AG08396 (cell line): ENCODE measurements at regions not wholly inside any gene's neighbourhood (a gene's known extent, or its start where the extent isn't known, plus 50 kb on each side); places are given as distances from the start of the nearest gene placed in this dataset.

Experiments used
- DNase-seq: peaks from one replicate; pipeline ENCODE4 v3.0.0; 2012; ENCODE audit warnings: low spot score, mixed read lengths

DNA sequence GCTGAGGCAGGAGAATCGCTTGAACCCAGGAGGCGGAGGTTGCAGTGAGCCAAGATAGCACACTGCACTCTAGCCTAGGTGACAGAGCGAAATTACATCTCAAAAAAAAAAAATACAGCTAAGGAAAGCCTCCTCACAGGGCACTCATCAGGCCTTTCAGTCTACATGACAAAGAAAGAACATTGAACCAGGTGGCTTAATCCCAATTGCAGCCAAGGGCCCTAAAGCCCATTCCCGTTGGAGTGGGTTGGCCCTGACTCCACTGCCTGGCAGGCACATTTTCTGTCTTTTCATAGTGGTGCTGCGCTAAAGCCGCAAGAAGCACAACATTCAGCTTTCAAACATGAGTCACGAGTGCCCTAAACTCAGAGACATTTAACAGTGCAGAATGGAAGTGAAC is 372.5 kb downstream of the RNF144A start:
- DNase-seq: no peak

DNA sequence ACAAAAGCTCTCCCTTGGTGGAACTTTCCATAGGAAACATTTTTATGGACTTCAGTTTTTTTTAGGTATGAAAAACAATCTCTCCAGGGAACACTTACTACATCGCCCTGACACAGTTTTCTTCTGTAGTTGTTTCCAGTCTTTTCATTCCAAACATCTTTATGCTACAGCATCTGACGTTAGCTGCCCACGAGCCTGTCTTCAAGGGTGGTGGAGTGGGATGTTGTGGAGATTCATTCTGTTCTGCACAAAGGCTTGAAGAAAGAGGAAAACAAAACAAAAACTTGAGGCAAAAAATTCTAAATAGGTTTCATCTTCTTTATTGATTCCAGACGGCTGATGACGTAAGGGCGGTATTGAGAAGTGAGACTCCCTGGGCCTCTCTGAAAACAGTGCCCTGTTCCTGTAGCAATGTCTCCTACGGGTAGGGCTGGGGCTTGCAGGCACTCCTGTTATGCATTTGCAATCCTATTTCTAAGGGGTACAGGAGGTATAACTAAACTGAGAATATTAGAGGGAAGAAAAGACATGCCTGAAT is 375.0 kb downstream of the RNF144A start:
- no peak for DNase-seq

DNA sequence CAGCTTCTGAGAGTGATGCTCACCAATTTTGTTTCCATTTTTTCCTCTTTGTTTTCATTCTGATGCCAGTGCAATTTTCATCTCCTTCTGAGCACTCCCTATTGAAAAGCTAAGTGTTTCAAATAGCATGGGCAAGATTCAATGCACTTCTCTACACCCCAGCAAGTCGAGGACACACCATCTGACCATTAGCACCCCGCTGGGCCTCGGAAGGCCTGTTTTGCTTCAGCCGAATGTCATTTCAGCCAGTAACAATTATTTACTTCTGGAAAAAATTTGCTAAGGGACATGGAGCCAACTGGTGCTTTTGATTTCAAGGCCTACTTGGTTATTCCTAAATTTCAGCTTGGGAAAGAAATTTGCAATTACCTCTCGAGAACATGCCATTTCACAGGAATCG is 392.4 kb downstream of the RNF144A start:
- DNase-seq: no peak

DNA sequence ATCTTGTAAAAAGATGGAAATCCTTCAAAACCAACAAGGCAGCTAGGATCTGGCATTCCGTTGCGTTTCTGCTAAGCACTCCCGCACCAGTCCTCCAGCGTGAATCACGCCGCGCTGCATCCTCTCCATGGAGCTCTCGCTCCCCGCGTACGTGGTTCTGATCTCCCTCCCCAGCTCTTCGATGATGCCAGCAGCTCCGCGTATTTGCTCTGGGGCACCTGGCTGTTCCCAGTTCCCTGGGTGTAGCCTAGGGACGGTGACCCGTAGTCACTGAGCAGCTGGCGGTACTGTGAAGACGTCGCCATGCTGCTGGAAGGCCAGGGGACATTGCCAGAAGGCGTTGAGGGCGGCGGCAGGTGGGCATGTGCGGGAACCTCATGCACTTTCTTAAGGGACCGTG is 407.5 kb downstream of the RNF144A start:
- no peak for DNase-seq

DNA sequence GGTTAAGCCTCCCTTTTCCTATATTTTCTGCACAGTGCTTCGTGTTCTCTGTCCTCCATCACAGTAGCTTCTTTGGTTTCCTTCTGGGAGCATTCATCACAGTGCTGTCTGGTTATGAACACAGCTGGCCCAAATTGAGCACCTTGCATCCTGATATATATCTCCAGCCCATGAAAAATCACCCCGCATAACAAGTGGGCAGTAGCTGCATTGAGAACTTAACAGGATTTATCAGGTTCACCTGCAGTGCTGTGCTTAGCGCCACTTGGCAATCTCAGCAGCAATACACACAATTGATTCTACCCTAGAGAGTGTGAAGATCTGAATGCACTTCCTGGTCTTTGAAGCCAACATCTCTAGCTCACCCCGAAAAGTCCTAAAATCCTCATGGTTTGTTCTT is 408.0 kb downstream of the RNF144A start:
- no peak for DNase-seq

DNA sequence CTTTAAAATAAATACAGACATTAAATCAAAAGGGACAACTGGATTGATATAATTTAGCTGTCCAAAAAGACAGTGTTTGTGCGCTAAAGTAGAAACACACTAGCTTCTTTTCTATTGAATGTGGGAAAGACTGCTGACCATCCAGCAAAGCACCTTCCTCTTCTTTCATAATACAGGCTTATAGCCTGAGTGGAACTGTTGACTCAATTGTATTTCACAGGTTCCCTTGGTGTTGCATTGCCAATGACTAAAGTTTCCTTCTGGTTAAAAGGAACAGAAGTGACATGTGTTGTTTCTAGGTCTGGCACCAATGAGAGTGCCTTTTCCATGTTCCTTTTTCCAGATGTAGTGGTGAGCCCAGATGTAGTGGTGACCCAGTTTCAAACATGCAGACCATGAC is 412.3 kb downstream of the RNF144A start:
- DNase-seq: no peak

DNA sequence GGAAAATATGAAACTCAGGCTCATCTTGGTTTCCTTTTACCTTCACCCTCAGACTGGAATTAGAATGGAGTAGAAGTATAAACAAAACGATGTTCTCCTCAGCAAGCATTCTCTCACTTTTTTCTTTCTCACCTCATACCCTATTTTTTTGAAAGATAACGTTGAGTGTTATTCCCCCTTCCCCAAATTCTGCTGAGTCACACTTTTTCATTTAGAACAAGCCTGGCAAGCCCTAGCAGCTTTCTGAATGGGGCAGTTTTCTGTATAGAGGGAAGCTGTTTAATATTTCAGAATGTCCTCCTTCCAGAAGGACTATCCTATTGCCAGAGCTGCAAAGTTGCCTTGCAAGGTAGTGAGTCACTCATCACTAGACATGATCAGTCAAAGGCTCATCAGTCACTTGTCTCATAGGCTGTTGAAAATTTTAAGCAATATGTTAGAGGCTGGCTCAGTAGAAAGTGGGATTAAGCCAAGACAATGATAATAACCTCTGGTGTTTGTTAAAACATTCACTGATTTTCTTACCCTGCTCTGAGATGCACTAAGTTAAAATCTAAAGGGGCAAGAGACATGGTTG is 416.1 kb downstream of the RNF144A start:
- no peak for DNase-seq

DNA sequence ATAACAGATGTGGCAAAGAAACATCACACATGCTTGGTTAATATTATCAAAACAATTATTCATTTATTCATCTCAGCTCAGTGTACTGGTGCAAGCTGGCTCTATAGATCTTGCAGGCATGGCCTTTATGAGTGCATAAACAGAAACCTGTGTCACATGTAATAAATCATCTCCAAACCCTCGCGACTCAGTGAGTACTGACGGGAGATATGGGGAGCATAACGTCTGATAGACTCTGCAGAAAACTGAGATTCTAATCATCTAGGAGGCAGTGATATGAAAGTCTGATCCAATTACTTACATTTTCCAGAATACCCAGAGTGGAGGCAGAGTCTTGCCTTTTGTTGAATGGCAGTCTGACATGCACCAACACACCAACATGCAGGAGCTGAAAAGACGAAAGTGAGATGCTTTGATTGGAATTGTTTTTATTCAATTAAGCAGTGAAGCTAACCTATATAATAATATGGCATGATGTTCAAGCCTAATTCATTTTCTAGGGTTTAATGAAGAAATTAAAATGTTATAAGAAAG is 416.8 kb downstream of the RNF144A start:
- DNase-seq: no peak

DNA sequence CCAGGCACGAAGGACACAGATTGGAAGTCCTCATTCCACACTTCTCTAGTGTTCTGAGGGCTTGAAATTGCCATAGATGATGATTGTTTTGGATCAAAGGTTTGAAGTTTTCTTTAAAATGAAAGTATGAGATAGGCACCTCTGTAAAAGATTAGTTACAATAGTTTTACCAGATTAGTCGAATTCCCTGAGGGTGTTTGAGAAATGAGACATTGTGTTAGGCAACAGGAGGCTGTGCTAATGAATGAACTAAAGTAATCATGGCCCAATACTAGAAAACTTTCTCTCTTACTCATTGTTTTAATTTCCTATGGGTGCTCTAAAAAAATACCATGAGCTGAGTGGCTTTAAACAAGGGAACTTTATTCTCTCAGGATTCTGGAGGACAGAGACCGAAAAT is 421.7 kb downstream of the RNF144A start:
- DNase-seq: no peak

DNA sequence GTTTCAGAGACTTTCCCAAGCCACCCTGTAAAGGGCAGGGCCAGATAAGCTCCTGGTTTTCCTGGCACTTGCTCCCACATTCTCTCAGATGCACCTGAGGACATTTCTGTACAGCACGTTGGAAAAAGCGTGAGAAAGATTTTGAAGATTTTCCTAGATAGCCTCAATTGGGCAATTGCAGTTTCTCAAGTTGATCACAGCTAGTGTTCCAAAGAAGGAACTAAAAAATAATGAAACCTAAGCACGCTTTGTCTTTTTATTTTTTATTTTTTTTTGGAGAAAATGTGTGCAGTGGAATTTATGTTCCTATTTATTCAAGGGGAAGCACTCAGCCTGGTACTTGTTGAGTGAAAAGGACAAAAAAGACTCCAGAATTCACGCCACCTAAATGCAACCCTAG is 429.1 kb downstream of the RNF144A start:
- no peak for DNase-seq

DNA sequence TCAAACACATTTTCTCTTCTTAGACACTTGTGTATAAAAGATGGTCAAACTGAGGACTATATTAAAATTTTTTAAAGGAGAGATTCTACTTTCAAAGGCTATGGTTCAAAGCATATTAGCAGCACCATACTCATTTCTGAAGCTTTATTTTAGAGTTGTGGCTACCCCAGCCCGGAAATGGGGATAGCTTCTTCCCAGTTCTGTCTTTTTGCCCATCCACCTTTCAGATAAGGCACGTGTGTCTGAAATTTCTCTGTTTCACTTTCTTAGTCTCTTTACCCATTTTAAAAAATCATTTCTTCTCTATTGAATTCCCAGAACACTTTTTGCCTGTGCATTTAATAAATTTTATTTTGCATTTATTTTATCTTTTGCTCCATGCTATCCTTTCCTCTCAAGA is 431.5 kb downstream of the RNF144A start:
- DNase-seq: no peak

DNA sequence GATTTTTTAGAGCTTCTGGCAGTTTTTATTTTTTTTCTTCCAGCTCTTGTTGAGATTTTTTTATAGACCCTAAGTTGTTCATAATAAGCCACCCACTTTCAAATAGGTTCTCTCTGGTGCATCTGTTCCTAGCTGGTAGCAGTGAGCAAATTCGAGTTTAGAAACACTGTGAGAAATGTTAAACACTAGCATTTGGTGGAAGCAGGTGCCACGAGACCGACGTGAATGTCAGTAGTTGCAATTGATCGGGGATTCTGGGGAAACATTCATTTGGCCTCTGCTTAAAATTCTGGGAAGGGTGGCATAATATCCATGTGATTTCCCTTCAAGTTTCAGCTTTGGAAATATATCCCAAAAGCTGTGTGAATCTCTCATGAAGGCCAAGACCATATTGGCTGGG is 435.0 kb downstream of the RNF144A start:
- DNase-seq: no peak

DNA sequence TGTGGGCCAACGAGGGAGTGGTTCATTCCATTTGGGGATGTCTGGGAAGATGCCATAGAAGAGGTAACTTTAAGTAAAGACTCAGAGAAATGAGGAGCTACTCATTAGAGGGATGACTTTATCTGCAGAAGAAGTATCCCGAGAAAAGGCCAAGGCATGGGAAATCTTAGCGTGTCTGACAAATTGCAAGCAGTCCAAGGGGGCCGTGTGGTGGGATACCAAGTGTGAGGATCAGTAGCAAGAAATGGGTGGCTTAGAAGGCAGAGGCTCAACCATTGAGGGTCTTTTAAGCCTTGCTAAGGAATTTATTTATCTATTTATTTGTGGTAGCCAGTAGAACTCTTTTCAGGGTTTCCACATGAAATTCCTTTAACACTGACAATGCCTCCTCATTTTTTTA is 436.4 kb downstream of the RNF144A start:
- no peak for DNase-seq

DNA sequence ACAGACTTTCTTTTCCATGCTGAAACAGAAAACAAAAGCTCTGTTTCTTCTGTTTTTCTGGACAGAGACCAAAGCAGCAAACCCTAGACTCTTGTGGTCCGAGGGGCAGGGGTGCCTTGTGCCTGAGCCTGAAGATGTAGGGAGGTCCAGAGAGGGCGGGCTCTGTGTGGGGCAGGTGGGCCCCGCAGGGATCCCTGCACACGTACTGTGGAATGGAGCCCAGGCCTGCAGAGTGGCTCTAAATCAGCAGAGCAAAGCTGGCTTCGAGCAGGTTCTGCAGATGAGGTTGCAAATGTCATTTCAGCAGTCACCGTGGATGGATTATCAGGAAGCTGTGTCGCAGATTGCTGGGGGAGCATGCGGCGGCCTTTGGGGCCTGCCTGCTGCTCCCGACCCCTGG is 438.6 kb downstream of the RNF144A start:
- DNase-seq: no peak

DNA sequence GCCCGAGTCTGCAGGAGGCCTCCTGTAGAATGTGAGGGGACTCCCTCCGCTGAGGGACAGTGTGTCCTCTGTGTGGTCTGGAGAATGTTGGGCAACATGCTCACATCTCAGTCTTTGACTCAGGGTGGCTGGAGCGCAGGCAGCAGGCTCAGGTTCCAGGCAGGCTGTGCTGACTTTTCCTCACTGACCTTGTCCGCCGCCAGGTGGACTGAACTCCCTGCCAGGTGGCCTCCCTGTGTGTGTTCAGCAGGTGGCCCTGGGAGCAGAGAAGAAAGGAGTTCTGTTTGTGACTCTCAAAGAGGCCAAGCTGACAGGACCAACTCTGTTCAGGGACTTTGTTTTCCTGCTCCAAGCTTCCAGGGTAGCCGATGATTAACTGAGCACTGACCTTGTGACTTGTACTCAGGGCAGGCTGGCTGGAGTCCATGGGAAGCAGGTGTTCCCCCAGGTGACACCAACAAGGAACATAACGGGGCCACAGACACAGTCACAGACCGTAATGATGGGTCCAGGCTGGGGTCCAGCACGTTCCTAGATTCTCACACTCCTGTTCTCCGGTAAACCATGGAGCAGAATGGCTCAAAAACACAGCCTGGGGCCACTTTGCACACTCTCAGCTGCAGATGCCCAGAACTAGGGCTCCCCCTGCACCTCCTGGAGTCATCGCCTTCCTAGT is 439.8 kb downstream of the RNF144A start:
- no peak for DNase-seq

DNA sequence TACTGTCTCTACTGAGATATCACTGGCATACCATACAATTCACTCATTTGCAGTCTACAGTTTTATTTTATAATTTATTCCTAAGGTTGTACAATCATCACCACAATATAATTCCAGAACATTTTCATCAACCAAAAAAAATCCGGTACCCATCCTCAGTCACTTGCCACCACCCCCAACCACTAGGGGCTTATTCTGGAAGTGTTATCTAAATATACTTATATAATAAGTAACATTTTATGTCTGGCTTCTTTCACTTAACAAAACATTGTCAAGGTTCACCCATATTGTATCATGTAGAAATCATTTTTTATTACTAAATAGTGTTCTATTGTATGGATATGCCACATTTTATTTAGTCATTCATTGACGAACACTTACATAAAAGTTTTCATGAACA is 440.8 kb downstream of the RNF144A start:
- DNase-seq: no peak

DNA sequence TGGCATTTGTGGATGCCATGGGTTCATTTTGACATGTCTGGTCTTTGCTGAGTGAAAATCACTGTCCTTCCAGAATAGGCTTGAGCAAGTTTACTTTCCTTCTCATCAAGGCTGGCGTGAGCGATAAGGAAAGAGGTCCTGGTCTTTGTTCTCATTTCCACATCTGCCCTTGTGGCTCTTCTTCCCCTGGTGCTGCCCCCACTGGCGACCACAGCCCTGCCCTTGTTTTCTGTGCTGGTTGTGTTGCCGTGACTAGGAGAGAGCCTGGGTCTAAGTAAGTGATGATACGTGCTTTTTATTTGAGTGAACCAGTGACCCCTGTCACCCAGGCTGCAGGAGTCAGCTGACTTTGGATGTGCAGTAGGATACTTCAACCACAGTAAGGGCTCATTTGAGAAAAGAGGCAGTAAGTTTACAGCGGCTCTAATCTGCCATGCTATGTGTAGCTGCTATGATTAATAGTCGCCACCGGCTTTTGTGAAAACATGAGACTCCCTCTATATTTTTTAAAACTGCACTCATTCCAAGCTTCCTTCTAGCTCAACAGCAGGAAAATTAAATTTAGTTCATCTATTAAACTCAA is 441.7 kb downstream of the RNF144A start:
- no peak for DNase-seq

DNA sequence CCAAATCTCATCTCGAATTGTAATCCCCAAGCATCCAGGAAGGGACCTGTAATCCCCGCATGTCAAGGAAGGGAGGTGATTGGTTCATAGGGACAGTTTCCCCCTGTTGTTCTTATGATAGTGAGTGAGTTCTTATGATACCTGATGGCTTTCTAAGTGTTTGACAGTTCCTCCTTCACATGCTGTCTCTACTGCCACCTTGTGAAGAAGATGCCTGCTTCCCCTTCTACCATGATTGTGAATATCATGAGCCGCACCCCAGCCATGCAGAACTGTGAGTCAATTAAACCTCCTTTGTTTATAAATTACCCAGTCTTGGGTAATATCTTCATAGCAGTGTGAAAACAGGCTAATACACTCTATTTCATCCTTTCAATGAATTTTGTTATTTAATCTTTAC is 446.7 kb downstream of the RNF144A start:
- DNase-seq: no peak

DNA sequence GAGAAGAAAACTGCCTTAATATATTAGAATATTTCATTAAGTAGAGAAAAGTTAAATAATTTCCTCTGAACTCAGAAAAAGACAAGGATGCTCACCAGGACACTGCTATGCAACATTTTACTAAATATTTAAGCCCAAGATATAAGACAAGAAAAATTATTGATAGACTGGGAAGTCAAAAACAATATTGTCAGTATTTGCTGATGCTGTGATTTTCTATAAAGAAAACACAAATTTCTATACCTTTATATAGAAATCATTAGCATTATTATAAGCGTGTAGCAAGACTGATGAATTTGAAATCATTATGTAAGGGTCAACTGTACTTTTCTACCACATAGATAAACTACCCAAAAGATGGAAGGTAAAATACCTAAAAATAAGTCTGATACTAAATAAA is 451.0 kb downstream of the RNF144A start:
- no peak for DNase-seq

DNA sequence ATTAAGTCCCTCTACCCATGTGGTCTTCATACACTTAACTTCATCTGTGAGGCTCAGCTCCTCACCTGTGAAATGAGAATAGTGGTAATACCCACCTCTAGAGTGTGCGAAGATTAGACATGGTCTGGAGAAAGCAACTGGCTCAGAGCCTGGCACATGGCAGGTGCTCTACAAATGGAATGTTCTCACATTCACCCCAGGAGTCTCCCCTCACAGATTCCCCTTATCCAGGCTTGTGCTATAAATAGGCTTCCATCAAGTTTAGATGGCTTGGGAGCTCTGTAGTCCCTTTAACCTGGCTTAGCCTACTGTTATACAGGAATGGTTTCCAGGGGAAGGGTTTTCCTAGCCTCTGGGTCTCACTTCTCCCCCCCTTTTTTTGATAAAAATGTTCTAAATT is 455.9 kb downstream of the RNF144A start:
- DNase-seq: no peak

DNA sequence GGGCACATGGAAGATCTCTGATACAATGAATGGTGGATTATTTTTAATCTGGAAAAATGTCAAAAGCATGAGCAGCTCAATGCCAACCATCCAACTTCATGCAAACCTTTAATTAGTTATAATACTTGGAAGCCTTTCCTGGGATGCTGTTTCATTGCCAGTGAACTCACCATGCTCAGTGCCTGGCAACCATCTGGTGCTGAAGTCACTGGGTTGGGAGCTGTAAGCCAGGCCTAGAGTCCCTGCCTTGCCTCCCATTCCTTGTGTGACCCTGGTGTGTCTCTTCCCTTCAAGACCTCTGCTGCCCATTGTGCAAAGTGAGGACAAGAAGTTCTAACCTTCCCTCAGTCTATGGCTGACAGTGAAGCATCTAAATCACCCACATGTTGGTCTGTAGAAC is 458.7 kb downstream of the RNF144A start:
- no peak for DNase-seq

DNA sequence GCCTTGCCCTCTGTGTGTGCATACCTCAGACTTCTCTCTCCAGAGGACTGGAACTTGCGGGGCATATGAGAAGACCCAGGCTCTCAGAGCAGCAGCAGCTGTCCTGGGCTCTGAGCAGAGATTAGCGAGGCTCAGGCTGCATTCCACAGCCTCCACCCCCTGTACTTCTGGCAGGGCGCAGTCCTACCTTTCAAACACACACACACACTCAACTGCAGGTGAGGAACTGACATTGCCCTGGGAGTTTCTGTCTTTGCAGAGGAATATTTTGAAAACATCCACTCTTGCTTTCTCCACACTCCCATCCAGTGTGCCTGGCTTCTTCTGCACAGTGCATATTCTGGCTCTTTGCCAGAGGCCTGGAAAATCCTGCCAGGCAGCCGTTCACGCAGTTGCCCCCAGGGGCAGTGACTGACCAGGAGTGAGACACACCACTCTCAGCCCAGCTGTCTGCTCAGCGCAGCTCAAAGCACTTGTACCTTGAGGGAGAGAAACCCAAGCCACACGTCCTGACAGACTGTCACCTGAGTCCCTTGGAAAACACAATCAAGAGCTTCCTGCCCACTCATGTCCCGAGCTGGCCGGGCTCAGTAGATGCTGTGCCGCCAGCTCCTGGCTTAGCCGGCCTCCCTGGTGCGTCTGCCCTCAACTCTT is 460.8 kb downstream of the RNF144A start:
- DNase-seq: no peak

DNA sequence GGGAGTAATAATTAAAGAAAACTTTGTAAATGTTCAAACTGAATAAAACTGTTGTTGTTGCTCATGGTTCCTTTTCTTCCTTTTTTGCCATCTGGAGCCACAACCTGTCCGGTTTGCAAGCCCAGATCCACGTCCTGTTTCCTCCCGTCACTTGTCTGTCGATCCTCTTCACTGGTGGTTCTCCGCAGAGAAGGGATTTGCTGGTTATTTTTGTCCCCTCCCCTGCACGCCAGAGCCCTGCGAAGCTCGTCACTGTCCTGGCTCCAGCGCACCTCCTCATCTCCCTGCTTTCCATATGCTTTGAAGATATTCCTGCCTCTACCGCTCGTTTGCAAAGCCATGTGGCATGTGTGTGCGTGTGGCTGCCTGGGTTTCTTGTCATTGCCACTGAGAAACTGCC is 461.4 kb downstream of the RNF144A start:
- DNase-seq: no peak
